NT2/D1 (cell line): ENCODE measurements at regions not wholly inside any gene's neighbourhood (a gene's known extent, or its start where the extent isn't known, plus 50 kb on each side); places are given as distances from the start of the nearest gene placed in this dataset.

Experiments used
- SUZ12 ChIP-seq: IDR thresholded peaks from 2 replicates; pipeline ENCODE4 v1.6.1; 2011; ENCODE audit not compliant: insufficient read length, insufficient read depth; ENCODE audit errors: extremely low read depth
- YY1 ChIP-seq: IDR thresholded peaks from 2 replicates; pipeline ENCODE4 v1.6.1; 2011; ENCODE audit not compliant: insufficient read length, insufficient read depth
- ZNF274 ChIP-seq: IDR thresholded peaks from 2 replicates; pipeline ENCODE4 v1.6.1; 2011; ENCODE audit warnings: mild to moderate bottlenecking, low read depth, low read length

DNA sequence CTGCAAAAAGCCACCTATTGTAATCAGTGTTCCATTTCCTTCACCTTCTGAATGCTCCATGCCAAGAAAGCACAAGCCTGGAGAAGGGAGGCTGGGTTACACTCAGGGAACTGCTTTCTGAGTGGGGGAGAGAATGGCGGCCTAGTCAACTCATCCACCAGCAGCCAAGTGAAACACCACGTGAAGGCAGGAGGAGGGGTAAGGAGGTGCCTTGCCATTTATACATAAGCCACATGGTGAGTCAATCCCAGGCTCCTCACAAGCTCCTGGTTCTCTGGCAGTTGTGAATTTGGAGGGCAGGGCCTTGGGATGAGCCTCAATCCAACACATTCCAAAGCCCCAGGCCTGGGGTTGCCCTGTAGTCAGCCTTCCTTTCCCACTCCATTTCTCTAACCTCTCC lies 149.4 kb downstream of the CD24 start:
- TF ChIP-seq YY1 (no peak), SUZ12 (no peak), ZNF274 (no peak)
